Uterus (tissue), 2 donors: ENCODE measurements at regions not wholly inside any gene's neighbourhood (a gene's known extent, or its start where the extent isn't known, plus 50 kb on each side); places are given as distances from the start of the nearest gene placed in this dataset.

Experiments
- POLR2A ChIP-seq, 2 donors: fragments of 450-650 bp; IDR thresholded peaks; one replicate each; pipeline ENCODE4 v1.6.1; 2016; ENCODE audit warnings: antibody characterized with exemption in 2 of 2, mild to moderate bottlenecking in 1 of 2, moderate library complexity in 1 of 2
- TF ChIP-seq, protein P1 (sequence below), 4 experiments: fragments of 200-600 bp in 2 of 4; fragments of 450-650 bp in 2 of 4; sonication (generic) in 2 of 4; IDR thresholded peaks; one replicate each; pipeline ENCODE4 v1.5.1; 2016 to 2019; ENCODE audit warnings: antibody characterized with exemption in 4 of 4, mild to moderate bottlenecking in 2 of 4, moderate library complexity in 1 of 4

DNA sequence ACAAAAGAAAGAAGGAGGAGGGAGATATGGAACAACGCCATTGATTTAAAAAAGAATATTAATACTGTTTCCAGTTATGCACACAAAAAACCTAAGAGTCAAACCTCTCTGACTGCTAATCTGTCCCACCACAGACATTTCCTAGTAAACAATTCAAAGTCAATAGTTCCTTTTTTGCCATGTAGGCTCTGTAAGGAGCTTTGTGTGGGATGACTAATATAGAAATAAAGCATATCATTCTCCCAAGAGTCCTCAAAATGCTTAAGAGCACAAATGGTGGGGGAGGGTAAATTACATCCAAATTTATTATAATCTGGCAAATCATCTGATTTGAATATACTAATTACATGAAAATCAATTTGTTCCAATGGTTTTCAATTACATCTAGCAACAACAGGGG is 155.9 kb upstream of the CNTN4 start:
- TF ChIP-seq POLR2A (IDR thresholded peaks at IDR 0.05): no peak
- TF ChIP-seq, protein P1, sequence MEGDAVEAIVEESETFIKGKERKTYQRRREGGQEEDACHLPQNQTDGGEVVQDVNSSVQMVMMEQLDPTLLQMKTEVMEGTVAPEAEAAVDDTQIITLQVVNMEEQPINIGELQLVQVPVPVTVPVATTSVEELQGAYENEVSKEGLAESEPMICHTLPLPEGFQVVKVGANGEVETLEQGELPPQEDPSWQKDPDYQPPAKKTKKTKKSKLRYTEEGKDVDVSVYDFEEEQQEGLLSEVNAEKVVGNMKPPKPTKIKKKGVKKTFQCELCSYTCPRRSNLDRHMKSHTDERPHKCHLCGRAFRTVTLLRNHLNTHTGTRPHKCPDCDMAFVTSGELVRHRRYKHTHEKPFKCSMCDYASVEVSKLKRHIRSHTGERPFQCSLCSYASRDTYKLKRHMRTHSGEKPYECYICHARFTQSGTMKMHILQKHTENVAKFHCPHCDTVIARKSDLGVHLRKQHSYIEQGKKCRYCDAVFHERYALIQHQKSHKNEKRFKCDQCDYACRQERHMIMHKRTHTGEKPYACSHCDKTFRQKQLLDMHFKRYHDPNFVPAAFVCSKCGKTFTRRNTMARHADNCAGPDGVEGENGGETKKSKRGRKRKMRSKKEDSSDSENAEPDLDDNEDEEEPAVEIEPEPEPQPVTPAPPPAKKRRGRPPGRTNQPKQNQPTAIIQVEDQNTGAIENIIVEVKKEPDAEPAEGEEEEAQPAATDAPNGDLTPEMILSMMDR (IDR thresholded peaks at IDR 0.05): no peak
